ENCODE measurements at regions not wholly inside any gene's neighbourhood (a gene's known extent, or its start where the extent isn't known, plus 50 kb on each side); places are given as distances from the start of the nearest gene placed in this dataset.

- WGBS: 75% methylated on average over 4 of the region's 4 CpGs
- DNase-seq (ENCODE audit: low spot score): no peak
- Histone ChIP-seq H3K4me3 (no peak overlapping the region), H3K36me3 (no peaks in the 10 kb centered on the region), H3K9me3 (no peaks in the 10 kb centered on the region), H3K27me3 (replicated peaks; ENCODE audit: insufficient read depth) (no peaks in the 10 kb centered on the region), H3K4me1 (replicated peaks) (no peaks in the 10 kb centered on the region), H3K27ac (no peak overlapping the region)
- no peak for TF ChIP-seq POLR2AphosphoS5 (IDR thresholded peaks at IDR 0.05)
- no peak for TF ChIP-seq CTCF (IDR thresholded peaks at IDR 0.05)
- no peak for TF ChIP-seq POLR2A (IDR thresholded peaks at IDR 0.05)
- intact Hi-C loops (cut with DNase I): no loop called here
Observed at GRCh38 chr6:55003719-55004430, 157.3 kb downstream of the FAM83B start.

GRCh38 chr6:55009131-55009530 is 162.6 kb downstream of the FAM83B start:
- no peak for DNase-seq (ENCODE audit: low spot score)
- Histone ChIP-seq H3K36me3 (no peaks in the 10 kb centered on the region), H3K4me3 (no peak overlapping the region), H3K27ac (no peak overlapping the region), H3K9me3 (no peaks in the 10 kb centered on the region), H3K4me1 (replicated peaks) (no peaks in the 10 kb centered on the region), H3K27me3 (replicated peaks; ENCODE audit: insufficient read depth) (no peaks in the 10 kb centered on the region)
- 49% methylated on average over 7 of the region's 8 CpGs for WGBS
- intact Hi-C loops (cut with DNase I): no loop called here
- TF ChIP-seq CTCF (IDR thresholded peaks at IDR 0.05) (no peak), POLR2AphosphoS5 (IDR thresholded peaks at IDR 0.05) (no peak)

- H3K27ac ChIP-seq: no peak overlapping the region
- intact Hi-C loops (cut with DNase I): no loop called here
- no peaks in the 10 kb centered on the region for H3K4me1 ChIP-seq (replicated peaks)
- H3K36me3 ChIP-seq: no peaks in the 10 kb centered on the region
- WGBS: 76% methylated on average over 3 of the region's 3 CpGs
- TF ChIP-seq POLR2A (IDR thresholded peaks at IDR 0.05): no peak
- TF ChIP-seq POLR2AphosphoS5 (IDR thresholded peaks at IDR 0.05): no peak
- no peak for TF ChIP-seq CTCF (IDR thresholded peaks at IDR 0.05)
- H3K27me3 ChIP-seq (replicated peaks; ENCODE audit: insufficient read depth): no peaks in the 10 kb centered on the region
- H3K4me3 ChIP-seq: no peak overlapping the region
- H3K9me3 ChIP-seq: no peaks in the 10 kb centered on the region
- no peak for DNase-seq (ENCODE audit: low spot score)
Observed at GRCh38 chr6:55011034-55011433, 163.3 kb upstream of the HCRTR2 start.

GRCh38 chr6:55012454-55012853 is 161.9 kb upstream of the HCRTR2 start:
- Histone ChIP-seq H3K4me3 (no peak overlapping the region), H3K27me3 (replicated peaks; ENCODE audit: insufficient read depth) (no peaks in the 10 kb centered on the region), H3K9me3 (no peaks in the 10 kb centered on the region), H3K27ac (no peak overlapping the region), H3K4me1 (replicated peaks) (no peaks in the 10 kb centered on the region), H3K36me3 (no peaks in the 10 kb centered on the region)
- intact Hi-C loops (cut with DNase I): no loop called here
- no peak for DNase-seq (ENCODE audit: low spot score)
- TF ChIP-seq CTCF (IDR thresholded peaks at IDR 0.05) (no peak), POLR2AphosphoS5 (IDR thresholded peaks at IDR 0.05) (no peak), POLR2A (IDR thresholded peaks at IDR 0.05) (no peak)
- WGBS: 94% methylated on average over 4 of the region's 4 CpGs

GRCh38 chr6:55014321-55015088 is 159.8 kb upstream of the HCRTR2 start:
- no peak for DNase-seq (ENCODE audit: low spot score)
- H3K9me3 ChIP-seq: no peaks in the 10 kb centered on the region
- TF ChIP-seq POLR2A (IDR thresholded peaks at IDR 0.05) (no peak), CTCF (IDR thresholded peaks at IDR 0.05) (no peak), POLR2AphosphoS5 (IDR thresholded peaks at IDR 0.05) (no peak)
- no peak overlapping the region for H3K4me3 ChIP-seq
- no peaks in the 10 kb centered on the region for H3K36me3 ChIP-seq
- no peaks in the 10 kb centered on the region for H3K27me3 ChIP-seq (replicated peaks; ENCODE audit: insufficient read depth)
- H3K27ac ChIP-seq: no peak overlapping the region
- intact Hi-C loops (cut with DNase I): no loop called here
- 90% methylated on average over 1 of the region's 1 CpG for WGBS
- H3K4me1 ChIP-seq (replicated peaks): no peaks in the 10 kb centered on the region
